Fibroblast of mammary gland (primary cell): ENCODE measurements at regions not wholly inside any gene's neighbourhood (a gene's known extent, or its start where the extent isn't known, plus 50 kb on each side); places are given as distances from the start of the nearest gene placed in this dataset.

Experiments used
- DNase-seq: peaks from one replicate; pipeline ENCODE4 v3.0.0-alpha.2; 2010; ENCODE audit warnings: low read depth
- H3K4me3 ChIP-seq: 2 replicates; pipeline ENCODE4 v1.5.1; 2011; ENCODE audit warnings: low read depth, mild to moderate bottlenecking, low read length, moderate library complexity; ENCODE audit not compliant: control insufficient read depth
- CTCF ChIP-seq: conservative IDR thresholded peaks from 2 replicates; pipeline ENCODE4 v1.5.1; 2011; ENCODE audit warnings: low read depth, low read length, inconsistent platforms; ENCODE audit not compliant: control insufficient read depth, insufficient read depth

- H3K4me3 ChIP-seq: no peak overlapping the region
Observed at GRCh38 chr5:158080112-158080511, 221.2 kb upstream of the CLINT1 start.

GRCh38 chr5:158079097-158079496 is 220.2 kb upstream of the CLINT1 start:
- no peak for TF ChIP-seq CTCF
- no peak for DNase-seq
- H3K4me3 ChIP-seq: no peak overlapping the region

More at GRCh38 chr5:158080112-158080511, 221.2 kb upstream of the CLINT1 start:
- no peak for DNase-seq
- TF ChIP-seq CTCF: no peak

- DNase-seq: peak; percentile 82
- peak; percentile 92 for TF ChIP-seq CTCF
- no peak overlapping the region for H3K4me3 ChIP-seq
Observed at GRCh38 chr5:158074992-158075769, 216.2 kb upstream of the CLINT1 start.

- no peak overlapping the region for H3K4me3 ChIP-seq
- TF ChIP-seq CTCF: no peak
- DNase-seq: no peak
Observed at GRCh38 chr5:158074597-158074991, 215.6 kb upstream of the CLINT1 start.

GRCh38 chr5:158070859-158071258 is 211.9 kb upstream of the CLINT1 start:
- no peak overlapping the region for H3K4me3 ChIP-seq
- TF ChIP-seq CTCF: no peak
- peak; percentile 28 for DNase-seq

- no peak for DNase-seq
- no peak for TF ChIP-seq CTCF
- no peak overlapping the region for H3K4me3 ChIP-seq
Observed at GRCh38 chr5:158069838-158070237, 210.9 kb upstream of the CLINT1 start.
